HL-60/S4 (cell line): ENCODE measurements at regions not wholly inside any gene's neighbourhood (a gene's known extent, or its start where the extent isn't known, plus 50 kb on each side); places are given as distances from the start of the nearest gene placed in this dataset.

Experiments used
- in situ Hi-C: fragments of 300-500 bp; cut with MboI; formaldehyde crosslinking; loops from 2 replicates; pipeline ENCODE4 v1.14.3; 2022; ENCODE audit warnings: low sequenced_read_pairs

DNA sequence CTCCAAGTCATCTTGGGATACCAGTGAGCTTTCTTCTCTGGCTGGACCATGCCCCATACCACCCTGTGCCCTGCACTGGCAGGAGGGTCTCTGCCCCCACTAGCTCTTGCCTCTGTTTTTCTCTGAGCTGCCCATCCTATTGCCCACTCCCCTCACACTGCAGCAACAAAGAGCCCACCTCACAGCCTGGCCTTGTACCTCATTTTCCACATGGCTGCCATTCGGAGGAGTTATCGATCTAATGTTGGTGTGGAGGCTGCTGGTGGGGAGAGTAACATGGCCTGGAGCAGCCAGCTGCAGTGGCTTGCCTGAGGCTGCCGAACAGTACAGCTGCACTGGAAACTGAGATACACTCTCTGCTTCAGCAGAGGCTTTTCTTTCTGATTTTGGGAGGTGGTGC is 65.7 kb upstream of the AGBL1 start:
- in situ Hi-C loops = no loop called here

DNA sequence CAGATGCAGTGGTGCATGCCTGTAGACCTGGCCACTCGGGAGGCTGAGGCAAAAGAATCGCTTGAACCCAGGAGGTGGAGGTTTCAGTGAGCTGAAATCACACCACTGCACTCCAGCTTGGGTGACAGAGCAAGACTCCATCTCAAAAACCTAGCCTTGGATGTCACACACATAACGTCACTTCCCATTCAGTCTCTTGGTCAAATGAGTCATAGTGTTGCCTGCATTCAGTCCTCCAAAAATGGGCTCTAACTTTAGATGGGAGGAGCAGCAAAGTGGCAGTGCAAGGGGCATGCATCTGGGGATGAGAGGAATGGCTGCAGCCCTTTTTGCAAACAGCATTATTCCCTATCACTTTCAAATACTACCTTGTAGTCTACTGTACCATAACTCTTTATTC is 62.9 kb upstream of the AGBL1 start:
- in situ Hi-C loops = no loop called here

DNA sequence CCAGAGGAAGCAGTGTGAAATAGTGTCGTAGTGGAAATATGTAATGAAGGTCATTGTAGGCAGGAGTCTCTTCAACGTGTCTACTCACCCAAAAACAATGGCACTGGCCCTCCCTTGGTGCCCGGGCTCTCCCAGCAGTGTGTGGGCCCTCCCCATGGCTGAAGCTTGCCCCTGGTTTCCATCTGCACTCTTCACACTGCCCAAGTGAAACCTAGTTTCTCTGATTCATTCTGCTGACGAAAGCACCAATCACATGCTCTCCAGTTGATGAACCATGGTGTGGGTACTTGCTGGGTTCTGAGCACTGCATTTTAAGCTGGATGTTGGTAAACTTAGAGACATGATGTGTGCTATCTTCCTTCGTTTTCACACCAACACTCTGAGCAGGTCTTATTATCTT is 61.0 kb upstream of the AGBL1 start:
- in situ Hi-C loops = no loop called here

DNA sequence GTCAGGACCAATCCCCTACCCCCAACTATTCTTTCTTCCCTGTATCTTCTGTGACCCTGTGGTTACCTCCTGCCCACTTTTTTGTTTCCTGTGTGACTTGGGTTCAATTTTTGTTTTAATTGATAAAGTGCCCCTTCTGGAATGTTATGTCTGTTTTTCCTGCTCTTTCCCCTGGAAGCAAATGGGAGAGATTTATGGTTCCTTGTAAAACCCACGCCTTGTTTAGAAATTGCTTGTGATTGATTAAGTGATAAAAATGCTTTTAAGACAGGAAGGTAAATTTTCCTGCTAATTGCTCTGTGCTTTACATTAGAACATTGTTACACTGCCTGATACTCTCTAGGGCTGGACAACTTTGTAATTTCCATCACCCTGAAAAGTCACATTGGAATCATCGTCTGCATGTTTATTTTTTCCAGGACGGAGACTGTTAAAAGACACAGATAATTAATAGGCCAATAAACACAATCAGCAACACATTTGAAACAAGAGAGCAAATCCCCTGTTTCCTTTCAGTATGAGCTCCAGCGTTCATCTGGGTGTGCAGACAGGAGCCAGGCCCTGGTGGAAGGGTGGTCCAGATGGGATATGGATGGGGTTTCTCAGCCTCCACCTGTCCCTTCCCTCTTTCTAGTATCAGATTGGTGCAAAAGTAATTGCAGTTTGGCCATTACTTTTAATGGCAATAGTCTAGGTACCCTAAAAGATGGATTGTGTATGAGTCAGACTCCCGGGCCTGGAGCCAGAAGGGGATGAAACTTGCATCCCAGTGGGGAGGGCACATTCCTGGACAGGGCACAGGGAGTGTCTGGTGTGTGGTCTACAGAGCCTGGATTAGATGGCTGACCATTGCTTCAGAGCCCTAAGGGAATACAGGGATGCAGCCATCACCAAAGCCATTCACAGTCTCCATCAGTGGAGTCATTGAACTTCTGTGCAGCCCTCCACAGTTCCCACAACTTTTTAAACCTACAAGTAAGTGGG is 58.1 kb upstream of the AGBL1 start:
- in situ Hi-C loops = no loop called here

DNA sequence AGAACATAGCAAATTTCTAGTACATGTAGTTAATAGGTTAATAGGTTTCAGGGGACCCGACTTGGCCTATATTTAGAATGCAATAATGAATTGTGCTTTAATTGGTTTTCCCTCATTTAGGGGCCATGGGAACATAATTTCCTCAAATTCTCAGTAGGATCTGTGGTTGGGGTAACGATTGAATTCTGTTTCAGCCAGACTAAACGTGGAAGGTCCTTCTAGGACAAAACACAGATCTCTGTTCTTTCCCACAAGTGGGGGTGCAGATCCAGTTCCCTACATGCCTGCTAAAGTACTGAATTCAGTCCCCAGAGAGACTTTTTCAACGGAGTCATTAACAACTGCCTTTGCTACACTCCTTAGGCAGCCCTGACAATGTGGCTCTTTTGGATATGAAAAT is 50.7 kb upstream of the AGBL1 start:
- in situ Hi-C loops = no loop called here
